A549 (cell line): ENCODE measurements at regions not wholly inside any gene's neighbourhood (a gene's known extent, or its start where the extent isn't known, plus 50 kb on each side); places are given as distances from the start of the nearest gene placed in this dataset.
"Not testable (repeated sequence)": the region's sequence is repeated elsewhere in the genome, so short reads cannot be mapped to it uniquely, and the experiment has no call there.

Experiments used
- ATAC-seq, 2 experiments: fragments of 200-7000 bp in 1 of 2; fragments of >200 bp in 1 of 2; cut with Nextera tagmentation in 1 of 2; cut with Tn5 transposase in 1 of 2; 3 replicates each; pipeline versions ENCODE4 v1.8.0 to v1.9.1; 2018 to 2020; ENCODE audit warnings: mild to moderate bottlenecking in 1 of 2, moderate library complexity in 1 of 2
- CTCF ChIA-PET: fragments of 300-600 bp; sonication (Branson Sonifier 250); formaldehyde crosslinking; extraction: SDS; loops from one replicate; lab custom pipeline; 2021; ENCODE audit warnings: antibody characterized with exemption, inconsistent platforms; lab: Yijun Ruan, JAX
- POLR2A ChIA-PET: fragments of 350-600 bp; formaldehyde crosslinking; extraction: SDS; loops from one replicate; lab custom pipeline; 2021; ENCODE audit warnings: antibody characterized with exemption, inconsistent platforms; lab: Yijun Ruan, JAX
- DNase-seq, 2 experiments: peaks; one replicate each; pipeline versions ENCODE4 v3.0.0 to v3.0.0-alpha.2; 2011 to 2016; ENCODE audit warnings: low read depth in 1 of 2, low spot score in 1 of 2
- FAIRE-seq: peaks from 2 replicates; lab custom pipeline; 2011; peaks lifted over from hg19 to GRCh38; lab: Jason Lieb, UNC
- H3K27ac ChIP-seq, 2 experiments: fragments of >200 bp; sonication (Bioruptor Twin); formaldehyde crosslinking; 3 replicates each; pipeline ENCODE4 v1.5.1; 2016 to 2017
- H3K4me1 ChIP-seq: fragments of >200 bp; sonication (Bioruptor Twin); formaldehyde crosslinking; 3 replicates; pipeline ENCODE4 v1.6.1; 2016
- H3K4me2 ChIP-seq: fragments of >200 bp; sonication (Bioruptor Twin); formaldehyde crosslinking; 3 replicates; pipeline ENCODE4 v1.6.1; 2016
- H3K4me3 ChIP-seq: fragments of >200 bp; sonication (Bioruptor Twin); formaldehyde crosslinking; 3 replicates; pipeline ENCODE4 v1.5.1; 2016
- H3K9me3 ChIP-seq: fragments of >200 bp; sonication (Bioruptor Twin); formaldehyde crosslinking; 3 replicates; pipeline ENCODE4 v1.6.1; 2016
- ATOH8 ChIP-seq: fragments of 250-450 bp; sonication (Bioruptor Pico); IDR thresholded peaks from 2 replicates; pipeline ENCODE4 v1.5.0; 2020; ENCODE audit warnings: low read depth, mild to moderate bottlenecking, moderate library complexity
- BCL3 ChIP-seq: fragments of >200 bp; sonication (Bioruptor Twin); formaldehyde crosslinking; IDR thresholded peaks from 3 replicates; pipeline ENCODE4 v1.6.1; 2016
- ELK1 ChIP-seq: fragments of 150-350 bp; IDR thresholded peaks from 2 replicates; pipeline ENCODE4 v1.6.1; 2014; ENCODE audit warnings: low read depth, mild to moderate bottlenecking, low read length
- FOSB ChIP-seq: fragments of 250-450 bp; sonication (Bioruptor Pico); IDR thresholded peaks from 2 replicates; pipeline ENCODE4 v1.5.0; 2020; ENCODE audit warnings: mild to moderate bottlenecking, moderate library complexity
- FOXS1 ChIP-seq: fragments of 250-450 bp; sonication (Bioruptor Pico); IDR thresholded peaks from 2 replicates; pipeline ENCODE4 v1.5.0; 2020; ENCODE audit warnings: mild to moderate bottlenecking, moderate library complexity
- HES2 ChIP-seq: fragments of >200 bp; sonication (Bioruptor Twin); formaldehyde crosslinking; IDR thresholded peaks from 2 replicates; pipeline ENCODE4 v1.6.1; 2016
- HEYL ChIP-seq: fragments of 250-450 bp; sonication (Bioruptor Pico); IDR thresholded peaks from 2 replicates; pipeline ENCODE4 v1.8.0; 2021; ENCODE audit warnings: mild to moderate bottlenecking, moderate library complexity
- HMGXB4 ChIP-seq: fragments of 250-450 bp; sonication (Bioruptor Pico); IDR thresholded peaks from 2 replicates; pipeline ENCODE4 v1.5.0; 2021; ENCODE audit warnings: mild to moderate bottlenecking, moderate library complexity, borderline replicate concordance
- MAFK ChIP-seq: fragments of 450-650 bp; IDR thresholded peaks from 2 replicates; pipeline ENCODE4 v1.6.1; 2014; ENCODE audit not compliant: partially characterized antibody
- MAZ ChIP-seq: fragments of 150-350 bp; IDR thresholded peaks from 2 replicates; pipeline ENCODE4 v1.6.1; 2014; ENCODE audit warnings: antibody characterized with exemption, low read depth, low read length, borderline replicate concordance
- NFE2L2 ChIP-seq: fragments of 150-350 bp; conservative IDR thresholded peaks from 2 replicates; pipeline ENCODE4 v1.6.1; 2014; ENCODE audit warnings: low read length
- POLR2A ChIP-seq: IDR thresholded peaks from 2 replicates; pipeline ENCODE4 v1.6.1; 2012; ENCODE audit warnings: mild to moderate bottlenecking, low read length
- RFX5 ChIP-seq: fragments of 450-650 bp; IDR thresholded peaks from 2 replicates; pipeline ENCODE4 v1.7.1; 2014; ENCODE audit warnings: antibody characterized with exemption, mild to moderate bottlenecking, moderate library complexity
- SREBF2 ChIP-seq: fragments of 450-650 bp; IDR thresholded peaks from 2 replicates; pipeline ENCODE4 v1.6.1; 2014; ENCODE audit warnings: mild to moderate bottlenecking, moderate library complexity
- USF2 ChIP-seq: fragments of 450-650 bp; IDR thresholded peaks from 2 replicates; pipeline ENCODE4 v1.6.1; 2014; ENCODE audit warnings: antibody characterized with exemption
- ZFP36 ChIP-seq: fragments of 450-650 bp; IDR thresholded peaks from 2 replicates; pipeline ENCODE4 v1.6.1; 2014; ENCODE audit warnings: borderline replicate concordance; ENCODE audit not compliant: partially characterized antibody
- WGBS: methylation state at CpG from one replicate; pipeline ENCODE4 v1.1.6; 2017; ENCODE audit errors: missing lambda C conversion rate; 5-methylcytosine and 5-hydroxymethylcytosine counted together

- TF ChIP-seq ATOH8 (CRISPR knock-in tag): no peak
Observed at GRCh38 chr9:27836661-27837401, 263.6 kb upstream of the C9orf72 start (continued).

GRCh38 chr9:27838876-27839275, 265.6 kb upstream of the C9orf72 start:
- no peaks in the 10 kb centered on the region for H3K9me3 ChIP-seq
- CTCF ChIA-PET: no interaction called here
- no peak for FAIRE-seq
- no peak for DNase-seq
- TF ChIP-seq MAZ (no peak), SREBF2 (no peak), HMGXB4 (CRISPR knock-in tag) (no peak), POLR2A (no peak), HES2 (no peak), MAFK (no peak), BCL3 (no peak), NFE2L2 (no peak), FOSB (CRISPR knock-in tag) (no peak), RFX5 (no peak), FOXS1 (no peak), ELK1 (no peak), HEYL (CRISPR knock-in tag) (no peak), USF2 (no peak), ZFP36 (no peak), ATOH8 (CRISPR knock-in tag) (no peak)
- POLR2A ChIA-PET: no interaction called here
- H3K4me2 ChIP-seq: no peak overlapping the region
- H3K4me1 ChIP-seq: no peaks in the 10 kb centered on the region
- no peak overlapping the region for H3K4me3 ChIP-seq
- no peak for ATAC-seq
- 88% methylated on average over 3 of the region's 3 CpGs for WGBS
- H3K27ac ChIP-seq: no peak overlapping the region

GRCh38 chr9:27839767-27840166, 266.5 kb upstream of the C9orf72 start:
- H3K9me3 ChIP-seq, DNase-seq, H3K4me1 ChIP-seq, H3K27ac ChIP-seq, CTCF ChIA-PET, FAIRE-seq, ATAC-seq, H3K4me2 ChIP-seq, POLR2A ChIA-PET, H3K4me3 ChIP-seq: not testable (repeated sequence)
- 0% methylated on average over 1 of the region's 1 CpG for WGBS
